ENCODE measurements at regions not wholly inside any gene's neighbourhood (a gene's known extent, or its start where the extent isn't known, plus 50 kb on each side); places are given as distances from the start of the nearest gene placed in this dataset.

GRCh38 chr3:182138393-182138792 is 426.7 kb downstream of the SOX2 start:
- Histone ChIP-seq H3K4ac (ENCODE audit: low read depth, low read length) (no peak overlapping the region), H3K14ac (replicated peaks; ENCODE audit: low read depth, low read length) (no peak overlapping the region), H3K9me3 (ENCODE audit: control insufficient read depth, insufficient read depth, low read length) (no peaks in the 10 kb centered on the region; the same call in none of the 2 replicates), H3K4me1 (ENCODE audit: control insufficient read depth, insufficient read depth, low read length) (no peaks in the 10 kb centered on the region), H3K9me1 (ENCODE audit: insufficient read depth, low read length) (no peaks in the 10 kb centered on the region), H3K56ac (ENCODE audit: extremely low read depth, insufficient read depth, low read length) (no peak overlapping the region), H3K4me2 (ENCODE audit: low read depth, low read length) (no peak overlapping the region), H2BK5ac (ENCODE audit: low read depth, low read length, poor library complexity, severe bottlenecking) (no peak overlapping the region), H3K27ac (ENCODE audit: insufficient read depth, low read length) (no peak overlapping the region), H3K36me3 (ENCODE audit: control insufficient read depth, insufficient read depth, low read length) (no peaks in the 10 kb centered on the region), H3K18ac (ENCODE audit: low read depth, low read length) (no peak overlapping the region), H2AK9ac (replicated peaks; ENCODE audit: low read depth, low read length, poor library complexity) (no peak overlapping the region), H2BK20ac (ENCODE audit: low read depth, low read length) (no peak overlapping the region), H4K91ac (ENCODE audit: insufficient read depth, low read depth, low read length) (no peak overlapping the region), H4K8ac (ENCODE audit: low read depth in 2 of 2, low read length in 2 of 2) (no peak overlapping the region), H2BK120ac (ENCODE audit: low read depth, low read length) (no peak overlapping the region), H2AFZ (replicated peaks; ENCODE audit: low read length, poor library complexity) (no peak overlapping the region), H3K9ac (ENCODE audit: low read depth, low read length) (no peak overlapping the region), H2BK15ac (ENCODE audit: low read depth, low read length) (no peak overlapping the region), H2AK5ac (ENCODE audit: low read depth, low read length) (no peak overlapping the region), H4K20me1 (ENCODE audit: insufficient read depth, low read length) (no peaks in the 10 kb centered on the region), H4K5ac (ENCODE audit: low read depth, low read length) (no peak overlapping the region), H3K27me3 (ENCODE audit: control insufficient read depth, insufficient read depth, low read length) (no peaks in the 10 kb centered on the region), H3K23ac (ENCODE audit: low read depth, low read length) (no peak overlapping the region), H3K4me3 (ENCODE audit: insufficient read depth, low read depth, low read length) (no peak overlapping the region), H3K79me1 (ENCODE audit: low read depth in 1 of 2, low read length in 2 of 2) (no peaks in the 10 kb centered on the region)
- ChIA-PET POLR2A (ENCODE audit: unreplicated experiment) (no interaction called here), CTCF (no interaction called here)
- no peak for DNase-seq
- no CpG with 5 or more reads among the region's 1 CpG for WGBS, 2 experiments (ENCODE audit: extremely low coverage in 2 of 2, insufficient read length in 1 of 2)
- in situ Hi-C loops (cut with MboI; ENCODE audit: low sequenced_read_pairs) (no loop called here), intact Hi-C loops (cut with micrococcal nuclease) (no loop called here), dilution Hi-C loops (cut with HindIII; ENCODE audit: low sequenced_read_pairs, unreplicated experiment) (no loop called here)
- TF ChIP-seq, protein P1, sequence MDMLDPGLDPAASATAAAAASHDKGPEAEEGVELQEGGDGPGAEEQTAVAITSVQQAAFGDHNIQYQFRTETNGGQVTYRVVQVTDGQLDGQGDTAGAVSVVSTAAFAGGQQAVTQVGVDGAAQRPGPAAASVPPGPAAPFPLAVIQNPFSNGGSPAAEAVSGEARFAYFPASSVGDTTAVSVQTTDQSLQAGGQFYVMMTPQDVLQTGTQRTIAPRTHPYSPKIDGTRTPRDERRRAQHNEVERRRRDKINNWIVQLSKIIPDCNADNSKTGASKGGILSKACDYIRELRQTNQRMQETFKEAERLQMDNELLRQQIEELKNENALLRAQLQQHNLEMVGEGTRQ (IDR thresholded peaks at IDR 0.05; ENCODE audit: low read depth, low read length): no peak
- TF ChIP-seq CEBPB (IDR thresholded peaks at IDR 0.05; ENCODE audit: low read depth, low read length) (no peak), FOS (IDR thresholded peaks at IDR 0.05; ENCODE audit: low read depth, low read length) (no peak), MXI1 (IDR thresholded peaks at IDR 0.05; ENCODE audit: borderline replicate concordance, low read depth, low read length) (no peak)
- TF ChIP-seq, protein P2, sequence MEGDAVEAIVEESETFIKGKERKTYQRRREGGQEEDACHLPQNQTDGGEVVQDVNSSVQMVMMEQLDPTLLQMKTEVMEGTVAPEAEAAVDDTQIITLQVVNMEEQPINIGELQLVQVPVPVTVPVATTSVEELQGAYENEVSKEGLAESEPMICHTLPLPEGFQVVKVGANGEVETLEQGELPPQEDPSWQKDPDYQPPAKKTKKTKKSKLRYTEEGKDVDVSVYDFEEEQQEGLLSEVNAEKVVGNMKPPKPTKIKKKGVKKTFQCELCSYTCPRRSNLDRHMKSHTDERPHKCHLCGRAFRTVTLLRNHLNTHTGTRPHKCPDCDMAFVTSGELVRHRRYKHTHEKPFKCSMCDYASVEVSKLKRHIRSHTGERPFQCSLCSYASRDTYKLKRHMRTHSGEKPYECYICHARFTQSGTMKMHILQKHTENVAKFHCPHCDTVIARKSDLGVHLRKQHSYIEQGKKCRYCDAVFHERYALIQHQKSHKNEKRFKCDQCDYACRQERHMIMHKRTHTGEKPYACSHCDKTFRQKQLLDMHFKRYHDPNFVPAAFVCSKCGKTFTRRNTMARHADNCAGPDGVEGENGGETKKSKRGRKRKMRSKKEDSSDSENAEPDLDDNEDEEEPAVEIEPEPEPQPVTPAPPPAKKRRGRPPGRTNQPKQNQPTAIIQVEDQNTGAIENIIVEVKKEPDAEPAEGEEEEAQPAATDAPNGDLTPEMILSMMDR (conservative IDR thresholded peaks at IDR 0.05; ENCODE audit: low read depth, low read length): no peak
- no TSS peak for BruUV-seq (replicated peaks)
- no peak for ATAC-seq (ENCODE audit: low read depth)
